HL-60 (cell line): ENCODE measurements at regions not wholly inside any gene's neighbourhood (a gene's known extent, or its start where the extent isn't known, plus 50 kb on each side); places are given as distances from the start of the nearest gene placed in this dataset.

Experiments used
- GABPA ChIP-seq: IDR thresholded peaks from 2 replicates; pipeline ENCODE4 v1.6.1; 2012; ENCODE audit warnings: low read depth
- POLR2AphosphoS5 ChIP-seq: IDR thresholded peaks from 2 replicates; pipeline ENCODE4 v1.6.1; 2012; ENCODE audit warnings: low read depth
- SPI1 ChIP-seq: IDR thresholded peaks from 2 replicates; pipeline ENCODE4 v1.6.1; 2012; ENCODE audit warnings: low read depth, mild to moderate bottlenecking, borderline replicate concordance
- TF ChIP-seq, protein P1 (sequence below): IDR thresholded peaks from one replicate; pipeline ENCODE4 v1.5.1; 2011; ENCODE audit warnings: low read length, control low read depth, inconsistent platforms; ENCODE audit not compliant: insufficient read depth
- TF ChIP-seq, protein P2 (sequence below): IDR thresholded peaks from 2 replicates; pipeline ENCODE4 v1.6.1; 2012; ENCODE audit warnings: low read depth; ENCODE audit not compliant: insufficient replicate concordance

GRCh38 chr4:148914301-148914700 lies 472.1 kb upstream of the NR3C2 start:
- TF ChIP-seq, protein P1, sequence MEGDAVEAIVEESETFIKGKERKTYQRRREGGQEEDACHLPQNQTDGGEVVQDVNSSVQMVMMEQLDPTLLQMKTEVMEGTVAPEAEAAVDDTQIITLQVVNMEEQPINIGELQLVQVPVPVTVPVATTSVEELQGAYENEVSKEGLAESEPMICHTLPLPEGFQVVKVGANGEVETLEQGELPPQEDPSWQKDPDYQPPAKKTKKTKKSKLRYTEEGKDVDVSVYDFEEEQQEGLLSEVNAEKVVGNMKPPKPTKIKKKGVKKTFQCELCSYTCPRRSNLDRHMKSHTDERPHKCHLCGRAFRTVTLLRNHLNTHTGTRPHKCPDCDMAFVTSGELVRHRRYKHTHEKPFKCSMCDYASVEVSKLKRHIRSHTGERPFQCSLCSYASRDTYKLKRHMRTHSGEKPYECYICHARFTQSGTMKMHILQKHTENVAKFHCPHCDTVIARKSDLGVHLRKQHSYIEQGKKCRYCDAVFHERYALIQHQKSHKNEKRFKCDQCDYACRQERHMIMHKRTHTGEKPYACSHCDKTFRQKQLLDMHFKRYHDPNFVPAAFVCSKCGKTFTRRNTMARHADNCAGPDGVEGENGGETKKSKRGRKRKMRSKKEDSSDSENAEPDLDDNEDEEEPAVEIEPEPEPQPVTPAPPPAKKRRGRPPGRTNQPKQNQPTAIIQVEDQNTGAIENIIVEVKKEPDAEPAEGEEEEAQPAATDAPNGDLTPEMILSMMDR = no peak
- TF ChIP-seq POLR2AphosphoS5 (no peak), GABPA (no peak), SPI1 (no peak)
- TF ChIP-seq, protein P2, sequence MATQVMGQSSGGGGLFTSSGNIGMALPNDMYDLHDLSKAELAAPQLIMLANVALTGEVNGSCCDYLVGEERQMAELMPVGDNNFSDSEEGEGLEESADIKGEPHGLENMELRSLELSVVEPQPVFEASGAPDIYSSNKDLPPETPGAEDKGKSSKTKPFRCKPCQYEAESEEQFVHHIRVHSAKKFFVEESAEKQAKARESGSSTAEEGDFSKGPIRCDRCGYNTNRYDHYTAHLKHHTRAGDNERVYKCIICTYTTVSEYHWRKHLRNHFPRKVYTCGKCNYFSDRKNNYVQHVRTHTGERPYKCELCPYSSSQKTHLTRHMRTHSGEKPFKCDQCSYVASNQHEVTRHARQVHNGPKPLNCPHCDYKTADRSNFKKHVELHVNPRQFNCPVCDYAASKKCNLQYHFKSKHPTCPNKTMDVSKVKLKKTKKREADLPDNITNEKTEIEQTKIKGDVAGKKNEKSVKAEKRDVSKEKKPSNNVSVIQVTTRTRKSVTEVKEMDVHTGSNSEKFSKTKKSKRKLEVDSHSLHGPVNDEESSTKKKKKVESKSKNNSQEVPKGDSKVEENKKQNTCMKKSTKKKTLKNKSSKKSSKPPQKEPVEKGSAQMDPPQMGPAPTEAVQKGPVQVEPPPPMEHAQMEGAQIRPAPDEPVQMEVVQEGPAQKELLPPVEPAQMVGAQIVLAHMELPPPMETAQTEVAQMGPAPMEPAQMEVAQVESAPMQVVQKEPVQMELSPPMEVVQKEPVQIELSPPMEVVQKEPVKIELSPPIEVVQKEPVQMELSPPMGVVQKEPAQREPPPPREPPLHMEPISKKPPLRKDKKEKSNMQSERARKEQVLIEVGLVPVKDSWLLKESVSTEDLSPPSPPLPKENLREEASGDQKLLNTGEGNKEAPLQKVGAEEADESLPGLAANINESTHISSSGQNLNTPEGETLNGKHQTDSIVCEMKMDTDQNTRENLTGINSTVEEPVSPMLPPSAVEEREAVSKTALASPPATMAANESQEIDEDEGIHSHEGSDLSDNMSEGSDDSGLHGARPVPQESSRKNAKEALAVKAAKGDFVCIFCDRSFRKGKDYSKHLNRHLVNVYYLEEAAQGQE = no peak
